Muscle of back (tissue), 3 donors: ENCODE measurements at regions not wholly inside any gene's neighbourhood (a gene's known extent, or its start where the extent isn't known, plus 50 kb on each side); places are given as distances from the start of the nearest gene placed in this dataset.
A peak's percentile ranks its signal among the peaks of the same experiment; 100 is the strongest.

ENCODE experiments used
- DNase-seq, 3 donors: peaks; one replicate each; pipeline versions ENCODE4 v3.0.0 to v3.0.0-alpha.2; 2013

GRCh38 chr2:72004201-72004915 is 143.3 kb downstream of the CYP26B1 start:
- no peak for DNase-seq

- no peak for DNase-seq
Observed at GRCh38 chr2:72003796-72004195, 143.9 kb downstream of the CYP26B1 start.

DNA sequence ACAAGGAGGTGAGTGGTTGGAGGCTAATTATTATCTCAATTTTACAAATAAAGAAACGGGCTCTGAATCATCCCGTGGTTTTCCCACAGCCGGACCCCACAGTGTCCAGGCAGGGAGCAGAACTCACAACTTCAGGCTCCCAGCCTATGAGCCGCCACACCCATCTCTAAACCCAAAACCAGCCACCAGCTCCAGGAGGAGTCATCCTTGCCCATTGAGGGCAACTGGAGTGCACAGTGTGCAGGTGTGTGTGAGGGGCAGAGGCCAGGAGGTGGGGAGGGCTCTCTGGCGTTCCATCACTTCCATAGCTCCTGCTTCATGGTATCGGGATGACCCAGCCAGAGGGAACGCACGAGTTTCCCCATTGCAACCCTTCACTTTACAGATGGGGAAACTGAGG is 144.5 kb downstream of the CYP26B1 start:
- DNase-seq, result no peak

GRCh38 chr2:72001937-72002690 is 145.5 kb downstream of the CYP26B1 start:
- DNase-seq, result no peak

DNA sequence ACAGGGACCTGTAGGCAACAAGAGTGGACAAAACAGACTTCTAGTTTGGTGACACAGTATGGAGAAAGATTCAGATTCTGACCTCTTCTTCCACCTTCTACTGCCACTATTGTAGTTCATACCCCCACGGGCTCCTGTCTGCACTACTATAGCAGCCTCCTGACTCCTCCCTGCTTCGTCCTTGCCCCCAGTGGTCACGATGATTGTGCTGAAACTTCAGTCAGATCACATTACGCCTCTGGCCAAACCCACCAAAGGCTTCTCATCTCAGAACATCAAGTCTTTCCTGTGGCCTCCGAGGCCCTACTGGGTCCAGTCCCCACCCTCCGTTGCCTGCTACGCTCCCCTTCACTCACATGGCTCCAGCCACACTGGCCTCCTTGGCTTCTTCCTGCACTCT is 147.6 kb downstream of the CYP26B1 start:
- DNase-seq, result no peak

GRCh38 chr2:71999580-71999979 is 148.1 kb downstream of the CYP26B1 start:
- no peak for DNase-seq

GRCh38 chr2:71997843-71998242 is 149.8 kb downstream of the CYP26B1 start:
- DNase-seq, result no peak

DNA sequence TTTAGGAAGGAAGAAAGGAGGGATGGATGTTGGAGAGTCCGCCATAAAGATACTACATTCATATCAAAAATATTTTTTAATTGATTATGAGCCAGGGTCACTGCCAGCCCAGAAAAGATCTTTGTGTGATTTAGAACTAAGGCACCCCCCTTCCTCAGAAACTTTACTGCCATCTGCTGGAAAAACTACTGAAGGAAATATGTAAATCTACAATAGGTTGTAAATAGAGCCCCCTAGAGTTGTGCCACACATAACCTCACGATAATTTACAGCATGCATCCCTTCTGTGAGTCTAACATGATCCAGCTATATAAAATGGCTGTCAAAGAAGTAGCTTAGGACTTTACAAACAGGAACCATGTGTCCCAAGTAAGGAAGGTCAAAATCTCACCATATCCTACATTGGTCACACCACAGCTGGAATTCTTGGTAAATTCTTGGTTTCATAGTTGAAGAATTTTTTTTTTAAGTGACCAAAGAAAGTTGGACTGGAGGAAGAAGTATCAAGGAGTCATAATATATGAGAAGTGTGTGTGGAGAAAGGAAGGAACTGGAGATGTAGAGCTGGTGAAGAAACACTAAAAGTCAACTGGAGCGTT is 152.5 kb downstream of the CYP26B1 start:
- DNase-seq, result peak in 2 of 3 donors; percentile 6 to 25

- no peak for DNase-seq
Observed at GRCh38 chr2:71992036-71992435, 155.6 kb downstream of the CYP26B1 start.

- no peak for DNase-seq
Observed at GRCh38 chr2:71991397-71991796, 156.3 kb downstream of the CYP26B1 start.

DNA sequence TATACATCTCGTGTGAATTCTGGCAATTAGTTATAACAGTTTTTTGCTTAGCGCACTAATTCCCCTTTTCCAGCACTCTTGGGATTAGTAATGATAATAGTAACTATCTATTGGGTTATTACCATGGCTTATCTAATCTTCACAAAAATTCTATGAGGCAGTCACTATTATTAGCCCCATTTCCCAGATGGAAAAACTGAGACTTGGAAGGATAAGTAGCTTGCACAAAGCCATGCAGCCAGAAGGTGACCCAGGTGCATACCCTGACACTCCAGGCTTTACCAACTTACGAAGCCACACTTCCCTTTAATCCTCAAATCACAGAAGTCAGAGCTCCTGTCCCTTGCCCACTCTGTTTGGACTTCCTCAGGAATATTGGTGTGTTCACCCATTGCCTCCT is 156.8 kb downstream of the CYP26B1 start:
- no peak for DNase-seq

- no peak for DNase-seq
Observed at GRCh38 chr2:71990122-71990521, 157.5 kb downstream of the CYP26B1 start.

GRCh38 chr2:71989671-71990070 is 158.0 kb downstream of the CYP26B1 start:
- DNase-seq, result no peak

DNA sequence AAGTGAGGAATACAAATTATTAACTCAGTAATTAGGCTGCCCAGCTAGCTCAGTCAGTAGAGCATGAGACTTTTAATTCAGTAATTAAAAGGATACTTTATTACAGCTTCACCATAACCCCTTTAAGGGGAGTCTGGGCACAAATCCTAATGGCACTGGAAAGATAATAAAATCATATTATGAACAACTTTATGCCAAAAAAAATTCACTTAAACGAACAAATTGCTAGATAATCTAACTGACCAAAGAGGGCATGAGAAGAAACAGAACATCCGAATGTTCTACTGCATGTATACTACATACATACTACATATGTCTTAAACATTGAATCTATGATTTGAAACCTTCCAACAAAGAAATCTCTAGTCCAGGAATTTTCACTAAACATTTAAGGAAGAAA is 159.5 kb downstream of the CYP26B1 start:
- DNase-seq, result no peak

- DNase-seq, result no peak
Observed at GRCh38 chr2:71976685-71977084, 171.0 kb downstream of the CYP26B1 start.

GRCh38 chr2:71974846-71975245 is 172.8 kb downstream of the CYP26B1 start:
- DNase-seq, result no peak

- DNase-seq, result no peak
Observed at GRCh38 chr2:71971493-71971892, 176.2 kb downstream of the CYP26B1 start.

DNA sequence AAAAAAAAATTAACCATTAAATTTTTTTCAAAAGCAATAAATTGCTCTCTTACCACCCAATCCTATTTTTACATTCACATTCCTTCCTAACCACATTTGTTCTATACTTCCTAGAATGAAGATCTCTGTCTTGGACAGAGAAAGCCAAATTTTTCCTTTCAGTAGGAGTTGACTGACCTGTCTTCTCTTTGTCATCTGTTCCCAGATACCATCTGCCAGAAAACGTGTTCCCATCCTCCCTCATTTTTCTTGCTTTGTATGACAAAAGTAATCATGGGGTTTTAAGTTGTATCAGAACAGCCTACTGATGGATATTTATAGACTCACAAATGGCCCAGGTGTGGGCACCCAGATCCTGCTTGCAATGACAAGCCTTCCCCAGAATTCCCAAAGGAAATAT is 182.1 kb downstream of the CYP26B1 start:
- DNase-seq, result no peak

DNA sequence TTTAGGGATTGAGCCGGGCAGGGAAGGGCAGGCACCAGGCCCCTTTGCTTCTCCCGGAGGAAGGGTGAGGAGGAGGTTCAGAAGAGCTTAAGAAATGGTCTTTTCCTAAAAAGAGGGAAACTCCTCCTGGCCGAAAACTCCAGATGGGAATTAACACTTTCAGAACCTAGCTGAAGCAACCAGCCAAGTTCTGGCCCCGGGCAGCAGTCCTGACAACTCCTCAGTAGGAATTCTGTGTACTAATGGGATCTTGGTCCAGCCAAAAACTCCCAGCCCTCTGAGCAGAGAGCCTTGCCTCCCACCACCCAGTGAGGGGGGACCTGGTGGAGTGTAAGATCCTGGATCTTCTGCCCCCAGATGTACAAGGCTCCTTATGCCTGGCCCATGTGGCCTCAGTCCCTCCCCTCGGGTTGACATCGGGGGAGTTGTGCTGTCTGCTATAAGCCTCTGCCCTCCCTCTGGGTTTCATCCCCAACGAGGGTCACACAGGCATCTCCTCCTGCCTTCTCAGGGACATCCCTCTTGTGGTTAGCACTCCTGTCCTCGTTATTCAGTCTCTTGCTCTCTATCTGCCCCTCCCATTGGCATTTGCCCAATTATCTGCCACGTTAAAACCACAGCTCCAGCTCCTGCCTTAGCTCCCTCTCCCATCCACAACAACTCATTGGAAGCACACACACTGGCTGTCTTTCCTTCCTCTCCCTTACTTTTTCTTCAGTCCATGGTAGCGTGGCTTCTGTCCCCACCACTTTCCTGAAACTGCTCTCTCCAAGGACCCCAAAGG is 184.6 kb downstream of the CYP26B1 start:
- DNase-seq, result no peak

- no peak for DNase-seq
Observed at GRCh38 chr2:71962350-71962749, 185.3 kb downstream of the CYP26B1 start.

DNA sequence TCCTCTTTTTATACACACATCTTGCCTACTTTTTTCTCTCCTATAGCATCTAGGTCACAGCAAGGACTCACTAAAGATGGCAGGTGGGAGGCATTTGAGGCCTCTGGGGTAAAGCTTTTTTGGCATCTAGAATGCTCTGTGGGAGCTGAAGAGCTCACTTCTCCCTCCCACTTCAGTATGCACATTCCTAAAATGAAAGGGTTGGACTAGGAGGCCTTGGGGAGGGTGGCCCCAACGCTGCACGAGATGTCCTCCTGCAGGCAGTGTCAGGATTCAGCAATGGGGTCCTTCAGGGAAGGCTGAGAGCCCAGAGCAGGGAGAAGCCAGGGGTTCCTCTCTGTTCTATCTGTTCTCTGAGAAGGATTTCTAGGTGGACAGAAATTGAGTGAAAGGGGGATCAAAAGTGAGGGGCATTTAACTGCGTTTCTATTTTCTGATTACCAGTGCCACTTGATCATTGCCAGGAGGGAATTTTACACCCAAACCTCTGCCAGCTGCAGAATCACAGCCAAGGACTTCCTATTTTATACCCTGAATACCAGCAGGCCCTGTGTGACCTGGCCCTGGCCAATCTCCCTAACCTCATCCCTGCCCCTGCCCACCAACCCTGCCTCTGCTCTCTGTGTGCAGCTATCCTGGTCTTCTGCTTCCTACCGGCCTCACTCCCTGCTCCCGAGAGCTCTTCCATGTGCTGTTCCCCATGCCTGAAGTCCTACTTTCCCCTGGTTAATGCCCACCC is 186.2 kb downstream of the CYP26B1 start:
- DNase-seq, result no peak

GRCh38 chr2:71959494-71959893 is 188.2 kb downstream of the CYP26B1 start:
- no peak for DNase-seq
